NCI-H510A treated with DMSO at 0.1 percent for 48 hours (cell line): ENCODE measurements at regions not wholly inside any gene's neighbourhood (a gene's known extent, or its start where the extent isn't known, plus 50 kb on each side); places are given as distances from the start of the nearest gene placed in this dataset.
"Not testable (repeated sequence)": the region's sequence is repeated elsewhere in the genome, so short reads cannot be mapped to it uniquely, and the experiment has no call there.

Experiments
- DNase-seq: peaks from one replicate; lab custom pipeline; 2025; lab: John Stamatoyannopoulos, UW

DNA sequence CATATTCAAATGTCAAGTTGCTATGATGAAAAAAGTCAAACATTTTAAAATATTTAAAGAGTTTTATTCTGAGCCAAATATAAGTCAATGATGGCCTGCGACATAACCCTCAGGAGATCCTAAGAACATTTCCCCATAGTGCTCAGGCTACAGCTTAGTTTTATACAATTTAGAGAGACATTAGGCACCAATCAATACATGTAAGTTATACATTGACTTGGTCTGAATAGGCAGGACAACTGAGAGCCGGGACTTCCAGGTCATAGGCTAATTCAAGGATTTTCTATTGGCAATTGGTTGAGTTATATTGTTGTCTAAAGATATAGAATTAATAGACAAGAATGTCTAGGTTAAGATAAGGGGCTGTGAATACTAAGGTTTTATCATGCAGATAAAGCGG lies 64.5 kb downstream of the UGT2B28 start:
- not testable (repeated sequence) for DNase-seq

DNA sequence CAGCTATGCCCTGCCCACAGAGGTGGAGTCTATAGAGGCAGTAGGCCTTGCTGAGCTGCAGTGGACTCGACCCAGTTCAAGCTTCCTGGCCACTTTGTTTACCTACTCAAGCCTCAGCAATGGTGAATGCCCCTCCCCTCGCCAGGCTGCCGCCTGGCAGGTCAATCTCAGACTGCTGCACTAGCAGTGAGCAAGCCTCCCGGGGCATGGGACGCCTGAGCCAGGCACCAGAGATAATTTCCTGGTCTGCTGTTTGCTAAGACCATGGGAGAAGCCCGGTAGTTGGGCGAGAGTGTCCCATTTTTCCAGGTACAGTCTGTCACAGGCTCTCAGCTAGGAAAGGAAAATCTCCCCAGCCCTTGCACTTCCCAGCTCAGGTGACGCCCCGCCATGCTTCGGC lies 68.5 kb downstream of the UGT2B28 start:
- not testable (repeated sequence) for DNase-seq

DNA sequence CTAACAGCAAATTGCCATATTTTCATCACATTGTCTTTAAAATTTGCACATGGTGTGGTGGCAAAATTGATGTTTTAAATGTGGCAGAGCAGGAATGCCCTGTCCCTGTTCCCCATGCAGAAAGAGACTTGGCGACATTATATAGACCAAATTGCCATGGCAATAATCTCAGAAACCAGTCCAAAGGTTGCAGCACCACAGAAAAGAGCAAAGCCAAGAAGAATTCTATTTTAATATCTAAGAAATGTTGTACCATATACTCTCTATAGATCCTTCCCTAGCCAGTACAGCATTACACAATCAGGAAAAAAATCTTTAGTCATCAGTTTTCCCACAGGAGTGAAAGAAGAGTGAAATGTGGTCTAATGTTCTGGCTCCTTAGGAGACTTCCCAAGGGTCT lies 80.0 kb downstream of the UGT2B28 start:
- DNase-seq: no peak

DNA sequence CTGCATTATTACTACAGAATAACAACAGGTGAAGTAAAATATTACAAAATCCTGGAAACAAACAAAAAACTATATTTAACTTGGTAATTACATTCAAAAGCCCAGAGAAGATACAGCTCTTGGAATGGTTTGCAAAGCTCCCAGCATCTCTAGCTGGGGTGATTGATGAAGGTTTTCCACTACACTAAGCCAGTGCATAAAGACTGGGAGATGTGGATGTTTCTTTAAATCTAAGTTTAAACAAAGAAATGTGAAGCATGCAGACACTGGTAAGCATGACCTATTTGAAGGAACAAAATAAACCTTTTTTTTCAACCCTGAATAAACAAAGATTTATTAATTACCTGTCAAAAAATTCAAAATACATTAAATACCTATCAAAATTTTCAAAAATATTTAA lies 80.5 kb downstream of the UGT2B28 start:
- not testable (repeated sequence) for DNase-seq

DNA sequence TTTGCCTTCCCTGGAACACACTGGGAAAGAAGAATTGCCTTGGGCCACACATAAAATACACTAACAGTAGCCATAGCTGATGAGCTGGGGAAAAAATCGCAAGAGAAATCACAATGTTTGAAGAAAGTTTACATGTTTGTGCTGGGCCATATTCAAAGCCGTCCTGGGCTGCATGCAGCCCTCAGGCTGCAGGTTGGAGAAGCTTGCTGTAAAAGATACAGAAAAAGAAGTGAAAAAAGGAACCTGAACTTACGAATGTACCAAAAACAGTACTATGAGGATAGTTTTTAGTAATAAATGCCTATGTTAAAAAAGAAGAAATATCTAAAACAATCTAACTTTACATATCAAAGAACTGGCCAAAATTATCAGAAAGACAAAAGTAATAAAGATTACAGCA lies 82.1 kb downstream of the UGT2B28 start:
- no peak for DNase-seq

DNA sequence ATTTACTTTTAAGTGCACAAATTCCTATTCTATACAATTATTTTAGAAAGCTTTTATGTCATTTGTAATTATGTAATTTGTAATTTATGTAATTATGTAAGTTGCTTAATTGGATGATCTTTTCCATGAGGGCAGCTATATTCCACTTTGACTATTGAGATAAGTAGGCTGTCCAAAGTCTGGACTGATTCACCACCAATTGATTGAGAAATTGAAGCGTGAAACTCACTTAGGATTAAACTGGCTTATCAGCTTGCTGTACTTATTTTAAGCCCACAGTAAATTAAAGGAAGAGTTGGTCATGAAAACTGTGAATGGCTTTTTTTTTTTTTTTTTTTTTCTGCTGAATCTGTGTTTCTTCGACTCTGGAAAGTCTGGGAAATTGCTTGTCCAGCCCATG lies 87.4 kb downstream of the UGT2B28 start:
- not testable (repeated sequence) for DNase-seq

DNA sequence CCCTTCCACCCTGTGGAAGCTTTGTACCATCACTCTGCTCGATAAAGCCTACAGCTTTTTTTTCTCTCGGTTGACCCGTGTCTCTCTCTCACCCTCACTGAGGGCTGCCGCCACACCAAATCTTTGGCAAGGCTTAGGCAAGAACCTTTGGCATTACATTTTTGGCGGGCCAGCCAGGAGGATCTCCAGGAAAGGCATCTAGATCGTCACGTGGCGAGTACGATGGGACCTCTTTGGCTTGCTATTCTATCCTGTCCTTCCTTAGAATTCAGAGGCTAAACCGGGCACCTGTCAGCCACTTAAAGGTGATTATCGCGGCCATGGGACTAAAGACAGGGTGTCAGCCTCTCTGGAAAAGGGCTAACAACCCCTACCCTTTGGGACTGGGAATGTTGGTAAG lies 96.2 kb downstream of the UGT2B28 start:
- DNase-seq: no peak

DNA sequence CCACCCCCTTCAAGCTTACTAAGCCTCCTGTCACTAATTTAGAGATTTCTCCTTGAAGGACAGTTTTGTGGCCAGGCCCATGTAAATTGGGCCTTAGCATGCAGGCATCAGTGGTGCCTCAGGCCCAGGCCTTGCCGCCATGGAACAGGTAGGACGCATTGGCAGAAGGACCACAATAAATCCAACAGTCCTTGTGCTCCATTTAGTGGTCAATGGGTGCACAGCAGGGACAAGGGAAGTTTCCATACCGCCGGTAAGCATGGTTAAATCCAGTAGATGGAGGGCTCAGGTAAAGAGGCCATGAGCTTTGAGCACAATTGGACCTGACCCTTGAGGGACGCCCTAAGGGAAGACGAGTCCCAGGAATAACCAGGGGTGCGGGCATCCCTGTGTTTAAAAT lies 97.3 kb downstream of the UGT2B28 start:
- no peak for DNase-seq

DNA sequence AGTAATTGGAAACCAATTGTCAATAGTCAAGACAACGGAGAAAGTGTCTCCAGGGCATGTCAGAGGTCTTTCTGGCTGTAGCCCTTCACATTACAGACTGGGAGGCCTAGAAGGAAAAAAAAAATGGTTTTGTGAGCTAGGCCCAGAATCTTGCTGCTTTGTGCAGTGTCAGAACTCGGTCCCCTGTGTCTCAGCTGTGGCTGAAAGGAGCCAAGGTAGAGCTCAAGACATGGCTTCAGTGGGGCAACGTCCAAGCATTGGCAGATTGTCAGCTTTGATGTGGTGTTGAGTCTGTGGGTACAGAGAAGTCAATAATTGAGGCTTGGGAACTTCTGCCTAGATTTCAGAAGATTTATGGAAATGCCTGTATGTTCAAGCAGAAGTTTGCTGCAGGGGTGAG lies 103.0 kb downstream of the UGT2B28 start:
- DNase-seq: no peak

DNA sequence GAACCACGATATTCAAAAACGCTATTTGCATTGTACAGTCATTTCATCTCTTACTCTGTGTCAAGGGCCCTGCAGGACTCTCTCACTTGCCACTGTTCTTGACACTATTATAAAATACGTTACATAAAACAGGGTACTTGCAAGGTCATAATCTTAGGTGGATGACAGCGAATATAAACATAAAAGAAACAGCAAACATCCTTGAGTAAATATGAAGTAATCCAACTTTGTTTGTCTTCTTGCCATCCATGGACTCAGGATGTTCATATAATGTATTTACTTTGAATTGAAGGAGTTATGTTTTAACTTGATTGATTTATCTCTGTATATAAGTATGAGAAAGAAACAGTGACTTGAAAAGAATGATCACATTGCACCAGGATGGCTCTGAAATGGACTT lies 106.6 kb downstream of the UGT2B4 start:
- DNase-seq: peak; percentile 46

DNA sequence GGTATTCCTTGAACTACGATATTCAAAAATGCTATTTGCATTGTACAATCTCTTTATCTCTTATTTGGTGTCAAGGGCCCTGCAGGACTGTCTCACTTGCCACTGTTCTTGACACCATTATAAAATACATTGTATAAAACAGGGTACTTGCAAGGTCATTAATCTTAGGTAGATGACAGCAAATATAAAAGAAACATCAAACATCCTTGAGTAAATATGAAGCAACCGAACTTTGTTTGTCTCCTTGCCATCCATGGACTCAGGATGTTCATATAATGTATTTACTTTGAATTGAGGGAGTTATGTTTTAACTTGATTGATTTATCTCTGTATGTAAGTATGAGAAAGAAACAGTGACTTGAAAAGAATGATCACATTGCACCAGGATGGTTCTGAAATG lies 87.3 kb downstream of the UGT2B4 start:
- peak; percentile 58 for DNase-seq

DNA sequence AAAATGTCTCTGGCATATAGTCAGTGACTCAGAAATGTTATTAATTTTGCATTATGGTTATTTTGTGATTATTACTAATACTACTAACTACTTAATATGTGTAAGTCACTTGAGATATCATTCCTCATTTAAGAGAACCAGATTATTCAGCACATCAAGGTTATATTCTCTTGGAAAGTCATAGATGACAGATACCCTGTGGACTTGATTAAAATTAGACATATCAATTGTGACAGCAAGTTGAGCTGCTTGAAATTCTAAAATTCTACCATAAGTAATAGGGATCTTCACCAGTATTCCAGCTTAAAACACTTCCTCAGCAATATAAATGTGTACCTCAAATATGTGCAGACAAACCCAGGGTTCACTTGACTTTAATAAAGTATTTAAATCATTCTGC lies 83.7 kb downstream of the UGT2B4 start:
- not testable (repeated sequence) for DNase-seq

DNA sequence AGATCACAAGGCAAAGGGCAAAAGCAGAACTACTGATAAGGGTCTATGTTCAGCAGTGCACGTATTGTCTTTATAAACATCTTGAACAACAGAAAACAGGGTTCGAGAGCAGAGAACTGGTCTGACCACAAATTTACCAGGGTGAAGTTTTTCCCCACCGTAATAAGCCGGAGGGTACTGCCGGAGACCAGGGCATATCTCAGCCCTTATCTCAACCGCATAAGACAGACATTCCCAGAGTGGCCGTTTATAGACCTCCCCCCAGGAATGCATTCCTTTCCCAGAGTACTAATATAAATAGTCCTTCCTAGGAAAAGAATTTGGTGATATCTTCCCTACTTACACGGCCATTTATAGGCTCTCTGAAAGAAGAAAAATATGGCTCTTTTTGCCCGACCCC lies 71.0 kb downstream of the UGT2B4 start:
- not testable (repeated sequence) for DNase-seq
